A673 (cell line): ENCODE measurements at regions not wholly inside any gene's neighbourhood (a gene's known extent, or its start where the extent isn't known, plus 50 kb on each side); places are given as distances from the start of the nearest gene placed in this dataset.

Experiments
- BruUV-seq: library from RNA; stranded (reverse); fragments of 400-500 nt; replicated peaks from 2 replicates; lab custom pipeline; 2021; lab: Mats Ljungman, UMichigan
- CTCF ChIA-PET: fragments of 300-600 bp; sonication (Branson Sonifier 250); formaldehyde crosslinking; loops from one replicate; lab custom pipeline; 2022; ENCODE audit warnings: antibody characterized with exemption; lab: Charles Lee
- POLR2A ChIA-PET: fragments of 300-600 bp; sonication (Branson Sonifier 250); formaldehyde crosslinking; loops from one replicate; lab custom pipeline; 2022; ENCODE audit warnings: antibody characterized with exemption; ENCODE audit not compliant: low non-redundant PET; lab: Charles Lee
- DNase-seq: peaks from one replicate; pipeline ENCODE4 v3.0.0-alpha.2; 2015; ENCODE audit warnings: low spot score
- H3K27ac ChIP-seq: fragments of 200-600 bp; sonication (generic); 2 replicates; pipeline ENCODE4 v1.5.1; 2016; ENCODE audit warnings: mixed run types, low read depth, mild to moderate bottlenecking, mixed read lengths, antibody characterized with exemption, low read length; ENCODE audit not compliant: poor library complexity, severe bottlenecking
- H3K27me3 ChIP-seq: fragments of 200-600 bp; sonication (generic); replicated peaks from 2 replicates; pipeline ENCODE4 v1.6.1; 2017; ENCODE audit warnings: mixed run types, low read depth, mild to moderate bottlenecking, mixed read lengths, antibody characterized with exemption, low read length; ENCODE audit not compliant: insufficient read depth, poor library complexity
- H3K36me3 ChIP-seq: fragments of 200-600 bp; sonication (generic); 2 replicates; pipeline ENCODE4 v1.6.1; 2016; ENCODE audit warnings: mixed run types, mild to moderate bottlenecking, mixed read lengths, antibody characterized with exemption, low read length; ENCODE audit not compliant: insufficient read depth, poor library complexity, severe bottlenecking
- H3K4me1 ChIP-seq: fragments of 200-600 bp; sonication (generic); 2 replicates; pipeline ENCODE4 v1.6.1; 2017; ENCODE audit warnings: mixed run types, mild to moderate bottlenecking, mixed read lengths, antibody characterized with exemption, low read length; ENCODE audit not compliant: insufficient read depth, poor library complexity, severe bottlenecking
- H3K4me3 ChIP-seq: fragments of 200-600 bp; sonication (generic); 2 replicates; pipeline ENCODE4 v1.5.1; 2016; ENCODE audit warnings: low read depth, mixed run types, mild to moderate bottlenecking, mixed read lengths, low read length; ENCODE audit not compliant: poor library complexity, severe bottlenecking
- H3K9me3 ChIP-seq: fragments of 200-600 bp; sonication (generic); 2 replicates; pipeline ENCODE4 v1.6.1; 2016; ENCODE audit warnings: mixed run types, low read depth, mild to moderate bottlenecking, mixed read lengths, antibody characterized with exemption, low read length; ENCODE audit not compliant: poor library complexity, severe bottlenecking
- EZH2 ChIP-seq: fragments of 200-600 bp; sonication (generic); IDR thresholded peaks from 2 replicates; pipeline ENCODE4 v1.6.1; 2017; ENCODE audit warnings: borderline replicate concordance, low read depth, mild to moderate bottlenecking, mixed read lengths, antibody characterized with exemption, low read length; ENCODE audit not compliant: poor library complexity, severe bottlenecking
- intact Hi-C: fragments of 100-400 bp; cut with micrococcal nuclease; formaldehyde crosslinking; loops from one replicate; pipeline ENCODE4 v1.10.0; 2022; ENCODE audit not compliant: unreplicated experiment
- TF ChIP-seq, protein P1 (sequence below): fragments of 300-800, 200-600 bp; sonication (generic); conservative IDR thresholded peaks from 2 replicates; pipeline ENCODE4 v1.5.1; 2017; ENCODE audit warnings: low read depth, mild to moderate bottlenecking, antibody characterized with exemption, low read length, moderate library complexity, mixed read lengths

DNA sequence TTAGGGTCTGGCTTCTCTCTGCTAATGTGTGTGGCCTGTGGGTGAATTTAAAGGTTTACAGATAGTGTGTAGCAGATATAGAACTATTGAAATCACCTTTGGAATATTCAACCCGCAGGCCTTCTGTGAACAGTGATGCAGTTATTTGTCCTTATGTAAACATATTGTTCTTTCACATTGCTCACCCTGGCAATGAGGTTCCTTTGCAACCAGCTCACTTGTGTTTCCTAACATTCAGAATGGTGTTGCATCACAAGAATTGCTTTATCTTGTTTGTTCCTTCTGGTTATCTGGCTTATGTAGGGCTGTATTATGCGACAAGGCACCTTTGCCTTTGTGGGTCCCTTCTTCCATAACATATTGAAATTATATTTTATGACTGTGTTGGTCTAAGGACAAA is 370.3 kb downstream of the NNT start:
- no peaks in the 10 kb centered on the region for H3K4me1 ChIP-seq
- H3K4me3 ChIP-seq = no peak overlapping the region
- H3K27me3 ChIP-seq = no peaks in the 10 kb centered on the region
- no TSS peak for BruUV-seq
- no peak overlapping the region for H3K27ac ChIP-seq
- no peaks in the 10 kb centered on the region for H3K9me3 ChIP-seq
- intact Hi-C loops = no loop called here
- no peaks in the 10 kb centered on the region for H3K36me3 ChIP-seq
- TF ChIP-seq, protein P1, sequence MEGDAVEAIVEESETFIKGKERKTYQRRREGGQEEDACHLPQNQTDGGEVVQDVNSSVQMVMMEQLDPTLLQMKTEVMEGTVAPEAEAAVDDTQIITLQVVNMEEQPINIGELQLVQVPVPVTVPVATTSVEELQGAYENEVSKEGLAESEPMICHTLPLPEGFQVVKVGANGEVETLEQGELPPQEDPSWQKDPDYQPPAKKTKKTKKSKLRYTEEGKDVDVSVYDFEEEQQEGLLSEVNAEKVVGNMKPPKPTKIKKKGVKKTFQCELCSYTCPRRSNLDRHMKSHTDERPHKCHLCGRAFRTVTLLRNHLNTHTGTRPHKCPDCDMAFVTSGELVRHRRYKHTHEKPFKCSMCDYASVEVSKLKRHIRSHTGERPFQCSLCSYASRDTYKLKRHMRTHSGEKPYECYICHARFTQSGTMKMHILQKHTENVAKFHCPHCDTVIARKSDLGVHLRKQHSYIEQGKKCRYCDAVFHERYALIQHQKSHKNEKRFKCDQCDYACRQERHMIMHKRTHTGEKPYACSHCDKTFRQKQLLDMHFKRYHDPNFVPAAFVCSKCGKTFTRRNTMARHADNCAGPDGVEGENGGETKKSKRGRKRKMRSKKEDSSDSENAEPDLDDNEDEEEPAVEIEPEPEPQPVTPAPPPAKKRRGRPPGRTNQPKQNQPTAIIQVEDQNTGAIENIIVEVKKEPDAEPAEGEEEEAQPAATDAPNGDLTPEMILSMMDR = no peak
- TF ChIP-seq EZH2 = no peak
- ChIA-PET POLR2A (no interaction called here), CTCF (no interaction called here)
- no peak for DNase-seq

DNA sequence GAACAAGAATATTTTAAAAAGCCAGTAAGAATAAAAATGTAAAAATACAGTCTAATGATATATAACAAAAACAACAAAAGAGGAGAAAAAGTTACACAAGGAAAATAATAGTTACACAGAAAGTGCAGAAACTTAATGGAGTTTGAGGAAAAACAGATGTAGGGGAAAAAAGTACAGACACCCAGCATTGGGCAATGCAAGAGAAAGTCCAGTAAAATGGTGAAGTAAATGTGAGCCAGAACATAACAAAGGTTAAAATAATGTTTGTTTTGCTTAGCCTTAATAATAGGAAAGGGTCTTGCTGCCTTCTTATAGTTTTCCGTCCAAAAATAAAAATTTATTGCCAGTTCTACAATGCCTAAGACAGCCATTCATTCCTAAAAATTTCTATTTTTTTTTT is 364.2 kb downstream of the NNT start:
- no peaks in the 10 kb centered on the region for H3K9me3 ChIP-seq
- TF ChIP-seq EZH2 = no peak
- TF ChIP-seq, protein P1 = no peak
- H3K27ac ChIP-seq = no peak overlapping the region
- no peaks in the 10 kb centered on the region for H3K4me1 ChIP-seq
- no peaks in the 10 kb centered on the region for H3K36me3 ChIP-seq
- POLR2A ChIA-PET = no interaction called here
- DNase-seq = no peak
- CTCF ChIA-PET = no interaction called here
- H3K27me3 ChIP-seq = no peaks in the 10 kb centered on the region
- intact Hi-C loops = no loop called here
- no peak overlapping the region for H3K4me3 ChIP-seq
- no TSS peak for BruUV-seq

DNA sequence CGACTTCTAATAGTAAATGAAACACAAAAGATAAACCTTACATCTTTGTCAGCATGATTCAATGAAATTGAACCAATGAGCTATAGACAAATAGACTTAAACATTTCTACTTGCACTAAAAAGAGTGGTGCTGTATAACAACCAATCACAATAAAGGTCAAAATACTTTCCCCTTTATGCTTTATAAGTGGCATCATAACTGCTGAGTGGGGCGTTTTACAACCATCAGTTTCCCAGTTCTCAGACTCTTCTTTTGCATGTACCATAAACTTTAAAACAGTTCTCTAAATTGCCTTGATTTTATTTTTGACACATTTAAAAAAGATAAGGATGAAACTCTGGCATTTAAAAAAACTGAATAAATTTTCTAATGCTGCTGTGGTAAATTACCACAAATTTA is 356.2 kb downstream of the NNT start:
- DNase-seq = no peak
- ChIA-PET CTCF (no interaction called here), POLR2A (no interaction called here)
- no peaks in the 10 kb centered on the region for H3K9me3 ChIP-seq
- no TSS peak for BruUV-seq
- TF ChIP-seq EZH2 = no peak
- TF ChIP-seq, protein P1 = no peak
- no peaks in the 10 kb centered on the region for H3K4me1 ChIP-seq
- H3K27ac ChIP-seq = no peak overlapping the region
- H3K4me3 ChIP-seq = no peak overlapping the region
- no peaks in the 10 kb centered on the region for H3K27me3 ChIP-seq
- no peaks in the 10 kb centered on the region for H3K36me3 ChIP-seq
- intact Hi-C loops = no loop called here
